SKM-1 (cell line): ENCODE measurements at regions not wholly inside any gene's neighbourhood (a gene's known extent, or its start where the extent isn't known, plus 50 kb on each side); places are given as distances from the start of the nearest gene placed in this dataset.

ENCODE experiments used
- DNase-seq: peaks from one replicate; lab custom pipeline; 2025; ENCODE audit not compliant: unreplicated experiment; lab: John Stamatoyannopoulos, UW

DNA sequence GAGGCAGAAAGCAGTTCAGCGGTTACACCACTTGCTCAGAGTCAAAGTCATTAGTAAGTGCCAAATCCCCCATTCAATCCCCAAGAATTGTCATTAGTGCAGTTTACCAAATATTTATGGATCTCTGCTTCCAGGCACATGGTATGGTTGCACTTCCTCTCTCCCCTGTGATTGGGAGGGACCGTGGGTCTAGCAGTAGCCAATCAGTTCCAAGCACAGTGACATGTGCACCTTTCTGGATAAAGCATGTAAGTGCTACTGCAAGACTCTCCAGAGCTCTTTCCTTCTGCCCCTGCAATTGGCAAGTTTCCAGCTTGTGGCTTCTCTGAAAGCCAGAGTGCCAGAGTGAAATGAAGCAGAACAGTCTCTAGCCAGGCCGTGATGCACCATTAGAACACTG, 85.3 kb upstream of the FLRT2 start:
- no peak for DNase-seq

DNA sequence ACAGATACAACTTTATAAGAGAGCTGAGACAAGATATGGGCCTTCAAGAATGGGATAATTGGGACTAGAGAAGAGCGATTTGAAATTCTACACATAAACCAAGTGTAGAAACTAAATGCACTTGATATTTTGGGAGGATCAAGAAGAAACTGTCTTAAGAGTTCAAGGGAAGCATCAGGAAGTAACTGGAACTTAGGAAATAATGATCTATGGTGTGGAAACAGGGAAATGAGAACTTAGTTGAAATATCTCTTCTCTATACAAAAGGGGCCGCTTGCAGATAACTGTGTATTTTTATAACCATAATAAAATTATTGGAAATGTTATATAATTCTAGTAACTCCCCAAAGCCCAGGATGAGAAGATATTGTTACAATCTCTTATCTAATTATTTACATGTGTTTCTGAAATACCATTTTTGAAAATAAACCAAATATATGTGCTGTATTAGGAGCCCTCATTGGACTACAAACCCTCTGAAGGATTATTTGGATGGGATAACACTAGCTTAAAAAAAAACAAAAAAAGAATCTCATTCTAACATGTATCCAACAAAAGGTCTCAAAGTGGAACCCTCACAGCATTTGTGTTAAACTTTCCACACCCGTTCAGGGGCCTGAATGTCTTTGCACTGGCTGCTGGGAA, 84.7 kb upstream of the FLRT2 start:
- no peak for DNase-seq

DNA sequence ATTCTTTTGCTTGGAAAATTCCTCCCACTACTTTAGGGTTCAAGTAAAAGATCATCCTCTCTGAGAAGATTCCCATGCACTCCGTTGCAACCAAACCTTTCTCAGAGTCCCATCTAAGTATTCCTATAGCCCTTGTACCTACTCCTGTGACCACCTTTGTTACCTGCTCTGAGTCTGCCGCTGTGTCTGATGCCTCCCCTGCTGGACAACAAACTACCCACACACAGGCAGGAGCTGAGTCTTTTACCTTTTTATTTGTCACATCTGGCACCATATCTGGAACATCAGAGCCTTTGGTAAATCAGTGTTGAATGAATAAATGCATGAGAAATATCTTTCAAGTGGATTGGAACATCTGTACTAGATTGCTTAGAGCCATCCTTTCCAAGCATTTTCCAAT, 82.1 kb upstream of the FLRT2 start:
- no peak for DNase-seq

DNA sequence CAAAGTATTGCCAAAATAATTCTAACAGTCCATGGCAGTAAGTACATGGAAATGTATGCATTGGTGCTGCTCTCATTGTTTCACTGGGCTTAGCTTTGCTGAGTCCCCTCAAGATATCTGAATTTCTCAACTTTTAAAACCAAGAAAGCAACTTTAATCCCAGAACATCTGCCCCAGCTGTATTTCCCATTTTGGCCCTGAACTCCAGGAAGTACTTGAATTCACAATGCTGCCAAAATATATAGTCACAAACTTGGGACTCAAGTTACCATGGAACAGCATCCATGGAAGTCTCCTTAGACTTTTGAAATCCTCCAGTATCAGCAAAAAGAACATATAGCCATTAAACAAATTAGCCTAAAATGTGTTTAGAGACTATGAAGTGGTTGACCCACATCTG, 78.5 kb upstream of the FLRT2 start:
- no peak for DNase-seq

DNA sequence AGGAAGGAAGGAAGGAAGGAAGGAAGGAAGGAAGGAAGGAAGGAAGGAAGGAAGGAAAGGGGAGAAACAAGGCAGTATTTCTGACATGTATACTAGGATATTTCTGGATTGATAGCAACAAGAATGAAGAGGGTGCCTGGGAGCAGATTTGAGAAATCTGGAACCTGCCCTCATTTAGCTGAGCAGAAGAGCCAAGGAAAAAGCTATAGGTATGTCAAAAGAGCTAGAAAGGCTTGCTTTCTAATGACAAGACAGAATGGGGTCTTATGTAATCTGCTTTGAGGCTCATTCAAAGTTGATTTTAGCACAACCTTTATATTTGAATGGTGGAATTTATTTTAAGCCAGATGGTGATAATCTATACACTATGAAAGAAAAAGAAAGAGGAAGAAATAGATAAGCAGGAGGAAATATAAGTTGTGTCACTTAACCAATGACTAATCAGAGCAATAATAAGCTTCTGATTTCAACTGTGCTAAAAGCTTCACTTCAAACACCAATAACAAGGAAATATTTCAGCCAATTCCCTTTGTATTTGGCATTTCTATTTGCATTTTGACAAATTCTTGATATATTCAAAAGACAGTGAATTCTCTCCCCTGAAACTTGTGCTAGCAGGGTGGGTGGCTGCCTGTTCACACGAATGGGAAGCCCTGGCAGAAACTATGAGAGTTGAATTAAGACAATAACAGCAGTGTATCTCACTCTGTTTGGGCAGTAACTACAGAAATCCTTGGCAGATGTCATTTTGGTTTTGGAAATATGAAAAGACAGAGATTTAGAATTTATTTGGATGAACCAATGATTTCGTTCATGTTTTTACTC, 76.3 kb upstream of the FLRT2 start:
- no peak for DNase-seq

DNA sequence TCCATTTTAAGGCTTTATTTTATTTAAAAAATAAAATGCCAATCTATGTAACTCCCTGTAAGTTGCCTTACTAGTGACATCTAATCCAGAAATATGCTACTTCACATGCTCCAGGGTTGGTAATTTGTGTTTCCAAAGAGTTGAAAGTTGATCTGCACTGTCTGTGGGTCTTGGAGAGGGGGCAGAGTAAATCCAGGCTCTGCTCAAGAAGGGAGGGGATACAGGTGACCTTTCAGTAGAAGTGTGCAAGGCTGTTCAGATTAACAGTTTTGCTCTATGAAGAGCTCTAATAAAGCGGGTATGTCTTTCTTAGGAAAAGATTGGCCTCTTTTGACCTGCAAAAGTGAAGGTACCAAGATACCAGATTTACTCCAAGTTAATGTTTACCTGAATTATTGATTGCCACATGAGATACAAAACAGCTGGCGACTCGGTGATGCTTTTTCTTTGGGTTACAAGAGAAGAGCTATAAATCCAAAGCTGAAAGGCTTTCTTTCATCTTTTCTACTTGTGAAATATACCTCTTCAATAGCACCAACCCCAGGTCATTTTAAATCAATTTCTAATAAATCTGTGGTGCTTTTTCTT, 75.6 kb upstream of the FLRT2 start:
- DNase-seq = no peak

DNA sequence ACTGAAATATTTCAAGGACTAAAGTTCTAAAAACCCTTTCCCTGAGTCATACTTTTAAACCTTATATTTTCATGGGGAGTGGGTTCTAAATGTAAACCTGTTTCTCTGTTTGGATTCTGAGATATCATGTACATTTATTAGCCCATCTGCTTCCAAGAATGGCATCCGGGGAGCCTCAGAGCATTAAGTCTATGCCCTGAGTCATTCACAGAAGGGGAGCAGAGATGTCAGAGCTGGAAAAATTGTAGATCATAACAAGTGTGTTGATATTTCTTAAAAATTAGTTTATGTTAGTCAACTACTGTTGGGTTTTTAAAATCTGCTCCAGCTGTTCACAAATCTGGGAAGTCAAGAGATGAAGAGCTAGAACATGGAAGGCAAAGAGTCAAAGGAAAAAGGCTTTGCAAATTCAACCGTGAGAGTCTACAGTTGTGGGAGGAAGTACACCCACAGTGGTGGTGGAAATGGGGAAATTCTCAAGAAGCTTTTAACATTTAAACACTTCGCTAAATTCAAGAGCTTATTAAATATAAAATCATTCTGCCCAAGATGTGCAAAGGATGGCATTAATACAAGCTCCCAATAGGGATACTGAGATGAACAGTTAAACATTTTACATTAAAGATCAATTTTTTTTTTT, 70.5 kb upstream of the FLRT2 start:
- no peak for DNase-seq

DNA sequence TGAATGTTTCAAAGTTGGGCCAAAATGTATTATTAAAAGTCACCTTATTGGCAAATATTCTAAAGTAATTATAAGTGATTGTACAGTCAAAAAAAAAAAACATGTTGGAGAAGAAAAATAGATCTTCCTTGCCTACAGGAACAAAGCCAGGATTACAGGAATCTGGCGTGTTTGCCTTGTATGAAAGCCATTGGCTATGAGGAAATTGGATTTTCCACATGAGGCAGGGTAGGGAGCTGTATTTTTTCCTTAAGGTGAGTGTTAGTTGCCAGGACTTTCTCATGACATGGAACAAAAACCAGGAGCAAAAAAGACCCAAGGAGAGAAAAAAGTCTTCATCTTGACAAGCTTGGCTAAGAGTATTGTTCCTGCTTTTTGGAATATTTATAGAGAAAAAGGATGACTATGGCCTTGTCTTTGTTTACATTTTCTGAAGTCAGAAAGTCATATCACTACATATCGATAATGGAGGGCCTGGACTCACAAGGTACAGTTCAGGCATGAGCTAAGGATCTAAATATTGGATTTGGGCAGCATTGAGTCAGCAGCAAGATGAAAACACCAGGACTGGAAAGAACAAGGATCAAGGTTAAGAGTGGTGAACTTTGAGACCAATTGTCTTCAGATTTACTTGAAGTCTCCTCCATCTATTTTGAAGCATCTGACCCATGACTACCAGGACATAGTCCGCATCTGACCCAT, 68.4 kb upstream of the FLRT2 start:
- DNase-seq = no peak

DNA sequence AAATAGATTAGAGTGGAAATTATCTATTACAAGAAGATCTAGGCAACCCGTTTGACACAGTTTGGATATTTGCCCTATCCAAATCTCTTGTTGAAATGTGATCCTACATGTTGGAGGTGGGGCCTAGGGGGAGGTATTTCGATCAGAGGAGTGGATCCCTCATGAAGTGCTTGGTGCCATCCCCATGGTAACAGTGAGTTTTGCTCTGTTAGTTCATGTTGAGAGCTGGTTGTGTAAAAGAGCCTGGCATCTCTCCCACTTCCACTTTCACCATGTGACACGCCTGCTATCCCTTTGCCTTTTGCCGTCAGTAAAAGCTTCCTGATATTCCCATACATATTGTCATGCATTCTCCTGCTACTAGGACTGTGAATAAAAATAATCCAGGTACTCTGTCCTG, 66.4 kb upstream of the FLRT2 start:
- no peak for DNase-seq

DNA sequence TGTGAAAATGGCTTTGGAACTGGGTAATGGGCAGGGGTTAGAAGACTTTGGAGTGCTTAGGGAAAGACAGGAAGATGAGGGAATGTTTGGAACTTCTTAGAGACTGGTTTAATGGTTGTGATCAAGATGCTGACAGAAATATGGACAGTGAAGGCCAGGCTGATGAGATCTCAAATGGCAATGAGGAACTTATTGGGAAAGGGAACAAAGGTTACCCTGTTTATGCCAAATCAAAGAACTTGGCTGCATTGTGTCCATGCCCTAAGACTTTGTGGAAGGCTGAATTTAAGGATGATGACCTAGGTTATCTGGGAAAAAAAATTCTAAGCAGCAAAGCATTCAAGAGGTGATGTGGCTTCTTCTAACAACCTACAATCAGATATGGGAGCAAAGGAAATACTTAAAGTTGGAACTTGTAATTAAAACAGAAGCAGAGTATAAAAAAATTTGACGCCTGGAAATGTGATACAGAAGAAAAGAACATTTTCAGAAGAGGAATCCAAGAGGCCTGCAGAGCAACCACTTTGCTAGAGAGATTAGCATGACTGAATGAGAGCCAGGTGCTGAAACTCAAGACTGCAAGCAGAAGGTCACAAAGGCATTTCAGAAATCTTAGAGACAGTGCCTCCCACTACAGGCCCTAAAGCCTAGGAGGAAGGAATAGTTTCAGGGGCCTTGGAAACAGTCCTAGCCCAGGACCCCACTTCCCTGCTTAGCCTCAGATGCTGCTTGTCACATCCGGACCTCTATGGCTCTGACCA, 65.6 kb upstream of the FLRT2 start:
- no peak for DNase-seq

DNA sequence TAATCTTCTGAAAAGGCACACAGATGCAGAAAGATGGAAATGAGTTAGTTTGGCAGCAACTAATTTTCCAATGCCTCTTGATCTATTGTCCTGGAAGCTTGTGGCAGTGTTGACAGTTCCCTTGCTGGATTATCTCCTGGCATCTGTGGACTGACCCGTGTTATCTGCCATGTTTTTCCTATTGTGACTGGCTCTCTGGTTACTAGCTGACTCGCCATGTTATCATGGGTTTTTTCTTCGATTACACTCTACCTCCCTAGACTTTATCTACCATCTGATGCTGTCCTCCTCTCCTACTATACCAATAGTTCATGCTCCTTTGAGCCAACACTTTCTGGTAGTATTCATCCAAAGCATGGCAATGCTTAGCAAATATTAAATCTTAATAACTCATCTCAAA, 63.3 kb upstream of the FLRT2 start:
- no peak for DNase-seq

DNA sequence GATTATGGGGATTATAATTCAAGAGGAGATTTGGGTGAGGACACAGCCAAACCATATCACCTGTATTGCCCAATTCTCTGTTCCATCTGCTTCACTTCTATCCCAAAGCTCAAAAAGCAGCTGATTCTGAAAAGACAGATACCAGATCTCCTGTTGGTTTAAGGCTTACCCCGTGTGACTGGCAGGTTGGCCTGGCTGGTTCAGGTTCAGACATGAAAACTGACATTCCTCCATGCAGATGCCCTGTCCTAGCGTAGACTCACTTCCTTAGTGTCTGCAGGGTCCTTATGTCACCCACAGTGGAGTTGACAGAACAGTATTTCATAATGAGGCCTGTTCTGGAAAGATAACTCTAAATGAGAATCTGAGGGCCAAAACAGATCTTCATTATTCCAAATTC, 61.1 kb upstream of the FLRT2 start:
- DNase-seq = no peak

DNA sequence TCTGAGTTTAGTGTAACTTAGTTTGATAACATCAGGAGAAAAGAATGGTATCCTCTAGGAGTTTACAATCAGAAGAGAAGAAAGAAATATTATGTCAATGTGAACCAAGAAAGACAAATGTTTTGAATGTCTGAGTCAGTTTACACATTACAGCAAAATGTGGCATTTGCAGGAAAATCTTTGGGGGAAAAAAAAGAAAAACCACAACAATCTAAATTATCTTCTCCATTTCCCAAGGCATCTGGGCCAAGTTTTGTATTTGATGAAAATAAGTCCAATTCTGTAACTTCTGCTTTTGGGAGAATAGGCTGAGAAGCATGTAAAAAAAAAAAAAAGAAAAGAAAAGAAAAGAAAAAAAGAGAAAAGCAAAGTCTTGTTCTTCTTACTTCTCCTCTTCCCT, 58.8 kb upstream of the FLRT2 start:
- no peak for DNase-seq

DNA sequence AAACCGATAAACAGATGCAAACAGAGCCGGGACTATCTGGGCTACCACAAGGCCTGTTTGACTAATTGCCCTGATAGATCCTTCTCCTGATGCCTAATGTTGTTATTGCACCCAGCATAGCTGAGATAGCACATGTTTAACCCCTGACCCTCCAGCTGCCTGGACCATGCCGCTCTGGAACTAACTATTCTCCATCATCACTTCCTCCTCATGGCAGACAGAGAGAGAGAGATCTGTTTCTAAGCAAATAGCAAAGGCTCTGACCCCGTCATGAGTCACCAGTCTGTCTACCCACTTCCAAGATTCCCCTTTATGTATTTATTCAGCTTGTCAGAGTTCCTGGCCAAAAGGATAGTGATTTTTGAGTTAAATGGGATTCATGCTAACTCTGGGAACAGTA, 58.2 kb upstream of the FLRT2 start:
- DNase-seq = no peak

DNA sequence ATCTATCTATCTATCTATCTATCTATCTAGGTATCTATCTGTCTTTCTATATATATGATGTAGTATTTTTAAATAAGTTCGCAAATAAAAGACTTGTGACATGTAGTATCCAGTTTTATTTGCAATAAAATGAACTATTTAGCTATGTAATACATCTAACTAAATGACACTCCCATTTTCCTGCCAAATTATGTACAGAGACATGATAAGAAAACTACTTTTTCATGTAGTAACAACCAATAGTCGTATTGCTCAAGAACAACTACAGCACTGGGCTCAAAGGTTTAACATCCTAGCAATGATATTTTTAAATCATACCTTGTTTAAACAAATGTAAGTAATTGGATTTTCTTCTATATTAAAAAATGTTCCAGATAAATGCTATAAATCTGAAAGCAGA, 55.5 kb upstream of the FLRT2 start:
- DNase-seq = no peak

DNA sequence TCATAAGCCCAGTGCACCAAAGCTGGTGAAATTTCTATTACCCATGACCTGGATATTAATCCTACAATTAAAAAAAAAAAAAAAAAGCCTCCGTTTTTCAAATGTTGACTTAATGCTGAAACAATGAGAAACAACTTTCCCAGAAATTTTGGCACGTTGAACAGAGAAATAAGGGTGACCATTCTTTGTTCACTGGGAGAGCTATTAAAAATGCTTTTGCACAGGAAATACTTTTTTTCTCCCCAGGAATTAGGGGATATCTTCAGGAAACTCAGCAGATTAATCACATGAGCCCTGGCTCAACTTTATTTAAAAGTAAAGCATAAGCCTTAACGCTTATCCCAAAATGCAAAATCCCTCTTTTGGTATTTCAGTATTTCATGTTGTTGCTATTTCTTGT, 54.8 kb upstream of the FLRT2 start:
- no peak for DNase-seq

DNA sequence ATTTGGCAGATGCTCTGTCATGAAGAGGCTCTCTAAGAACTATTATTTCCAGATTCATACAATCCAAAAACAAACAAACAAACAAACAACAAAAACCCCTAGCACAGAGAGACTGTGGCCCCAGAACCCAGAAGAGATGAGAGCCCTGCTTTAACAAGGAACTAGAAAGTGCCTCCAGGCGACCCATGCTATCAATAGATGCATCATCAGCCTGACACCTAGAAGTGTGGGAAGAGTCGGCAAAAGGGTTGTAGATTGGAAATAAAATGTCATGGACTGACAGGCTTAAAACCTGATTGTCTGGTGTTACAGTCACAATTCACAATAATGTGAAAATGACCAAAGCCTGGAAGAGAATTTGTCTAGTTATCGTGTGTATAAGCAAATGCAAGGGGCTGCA, 50.6 kb upstream of the FLRT2 start:
- DNase-seq = no peak

DNA sequence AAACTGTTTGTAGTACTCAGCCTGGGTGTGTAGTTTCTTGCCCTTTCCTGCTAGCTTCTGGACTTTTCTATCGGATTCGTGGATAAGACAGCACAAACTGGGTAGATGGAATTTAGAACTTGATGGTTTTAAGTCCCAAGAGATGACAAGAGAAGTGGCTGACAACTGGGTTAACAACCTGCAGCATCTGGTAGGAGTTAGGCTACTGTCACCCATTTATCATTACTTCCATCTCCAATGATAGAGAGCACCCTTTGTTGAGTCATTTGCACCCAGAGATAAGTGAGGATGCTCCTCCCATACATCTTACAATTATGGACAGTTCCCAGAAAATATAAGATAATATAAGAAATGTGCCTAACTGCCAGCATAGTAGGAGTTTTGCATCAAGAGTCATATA, 50.2 kb upstream of the FLRT2 start:
- no peak for DNase-seq
